GM18502 (cell line): ENCODE measurements at regions not wholly inside any gene's neighbourhood (a gene's known extent, or its start where the extent isn't known, plus 50 kb on each side); places are given as distances from the start of the nearest gene placed in this dataset.

Experiments used
- ATAC-seq: cut with Tn5 transposase; IDR thresholded peaks from one replicate; pipeline ENCODE4 v1.9.1; 2021; ENCODE audit warnings: mild to moderate bottlenecking; ENCODE audit not compliant: unreplicated experiment, poor library complexity

- no peak for ATAC-seq
Observed at GRCh38 chr12:132426349-132427173, 63.4 kb upstream of the FBRSL1 start.

- ATAC-seq, result no peak
Observed at GRCh38 chr12:132424811-132425210, 65.1 kb upstream of the FBRSL1 start.

- no peak for ATAC-seq
Observed at GRCh38 chr12:132423820-132424645, 65.9 kb upstream of the FBRSL1 start.

- no peak for ATAC-seq
Observed at GRCh38 chr12:132423251-132423819, 66.6 kb upstream of the FBRSL1 start.

- ATAC-seq, result no peak
Observed at GRCh38 chr12:132422381-132423043, 67.4 kb upstream of the FBRSL1 start.

- ATAC-seq, result no peak
Observed at GRCh38 chr12:132422040-132422380, 67.9 kb upstream of the FBRSL1 start.

GRCh38 chr12:132419631-132420246 lies 70.2 kb upstream of the FBRSL1 start:
- no peak for ATAC-seq

GRCh38 chr12:132418393-132418925 lies 71.5 kb upstream of the FBRSL1 start:
- no peak for ATAC-seq

GRCh38 chr12:132417741-132418140 lies 72.2 kb upstream of the FBRSL1 start:
- no peak for ATAC-seq

GRCh38 chr12:132416827-132417226 lies 73.1 kb upstream of the FBRSL1 start:
- no peak for ATAC-seq

- ATAC-seq, result no peak
Observed at GRCh38 chr12:132416121-132416673, 73.8 kb upstream of the FBRSL1 start.

GRCh38 chr12:132415327-132416120 lies 74.4 kb upstream of the FBRSL1 start:
- ATAC-seq, result peak; percentile 14

GRCh38 chr12:132414634-132415326 lies 75.2 kb upstream of the FBRSL1 start:
- peak; percentile 86 for ATAC-seq

- no peak for ATAC-seq
Observed at GRCh38 chr12:132413931-132414588, 75.9 kb upstream of the FBRSL1 start.

- no peak for ATAC-seq
Observed at GRCh38 chr12:132411457-132411856, 78.5 kb upstream of the FBRSL1 start.

GRCh38 chr12:132410849-132411248 lies 79.1 kb upstream of the FBRSL1 start:
- no peak for ATAC-seq

- no peak for ATAC-seq
Observed at GRCh38 chr12:132410296-132410625, 79.7 kb upstream of the FBRSL1 start.
